H1 (cell line): ENCODE measurements at regions not wholly inside any gene's neighbourhood (a gene's known extent, or its start where the extent isn't known, plus 50 kb on each side); places are given as distances from the start of the nearest gene placed in this dataset.

Experiments
- CTCF ChIA-PET: fragments of 300-600 bp; sonication (Branson Sonifier 250); formaldehyde crosslinking; loops from one replicate; lab custom pipeline; 2021; ENCODE audit not compliant: partially characterized antibody; lab: Charles Lee
- POLR2A ChIA-PET: fragments of 300-600 bp; sonication (Branson Sonifier 250); formaldehyde crosslinking; loops from one replicate; lab custom pipeline; 2021; ENCODE audit warnings: inconsistent platforms; ENCODE audit not compliant: partially characterized antibody; lab: Charles Lee
- DNase-seq, 2 experiments: peaks; one replicate each; pipeline versions ENCODE4 v3.0.0 to v3.0.0-alpha.2; 2010 to 2022; ENCODE audit warnings: low spot score in 2 of 2, low read depth in 1 of 2, mixed read lengths in 1 of 2
- FAIRE-seq: peaks from 2 replicates; lab custom pipeline; 2011; peaks lifted over from hg19 to GRCh38; lab: Jason Lieb, UNC
- H2AFZ ChIP-seq: 2 replicates; pipeline ENCODE4 v1.8.1; 2012; ENCODE audit warnings: low read length, inconsistent platforms
- H2AK5ac ChIP-seq: 2 replicates; pipeline ENCODE4 v1.6.1; 2013; ENCODE audit warnings: low read depth, low read length
- H2BK120ac ChIP-seq: replicated peaks from 2 replicates; pipeline ENCODE3; 2013; ENCODE audit warnings: low read depth, low read length, inconsistent platforms
- H2BK12ac ChIP-seq: 2 replicates; pipeline ENCODE4 v1.6.1; 2013; ENCODE audit warnings: low read depth, low read length
- H2BK15ac ChIP-seq: 2 replicates; pipeline ENCODE4 v1.6.1; 2013; ENCODE audit warnings: low read length
- H2BK20ac ChIP-seq: 2 replicates; pipeline ENCODE4 v1.6.1; 2013; ENCODE audit warnings: low read length
- H2BK5ac ChIP-seq: 2 replicates; pipeline ENCODE4 v1.6.1; 2013; ENCODE audit warnings: low read depth, low read length
- H3K14ac ChIP-seq: 2 replicates; pipeline ENCODE4 v1.6.1; 2013; ENCODE audit warnings: inconsistent platforms; ENCODE audit not compliant: insufficient read length
- H3K18ac ChIP-seq: 2 replicates; pipeline ENCODE4 v1.6.1; 2013; ENCODE audit warnings: low read length; ENCODE audit errors: extremely low read depth
- H3K23ac ChIP-seq: 2 replicates; pipeline ENCODE4 v1.6.1; 2013; ENCODE audit warnings: inconsistent platforms; ENCODE audit not compliant: insufficient read length
- H3K23me2 ChIP-seq: 2 replicates; pipeline ENCODE4 v1.6.1; 2013; ENCODE audit warnings: low read depth, low read length
- H3K27ac ChIP-seq: 2 replicates; pipeline ENCODE4 v1.6.1; 2011; ENCODE audit warnings: low read depth, low read length, inconsistent platforms
- H3K27me3 ChIP-seq, 4 experiments: replicated peaks in 1 of 4; 1 replicate in 1 of 4; 2 replicates in 3 of 4; pipeline versions ENCODE4 v1.6.1 to v1.8.1; 2011 to 2013; ENCODE audit warnings: low read length in 3 of 4, mild to moderate bottlenecking in 3 of 4, inconsistent platforms in 2 of 4, mixed read lengths in 2 of 4, moderate library complexity in 1 of 4; ENCODE audit not compliant: control insufficient read depth in 3 of 4, insufficient read depth in 3 of 4; ENCODE audit errors: extremely low read depth in 1 of 4
- H3K36me3 ChIP-seq, 4 experiments: 2 replicates each; pipeline versions ENCODE4 v1.6.1 to v1.8.1; 2011 to 2013; ENCODE audit warnings: mild to moderate bottlenecking in 4 of 4, low read length in 3 of 4, moderate library complexity in 2 of 4, control low read depth in 1 of 4, inconsistent platforms in 1 of 4; ENCODE audit not compliant: insufficient read depth in 4 of 4, control insufficient read depth in 2 of 4
- H3K4ac ChIP-seq: replicated peaks from 2 replicates; pipeline ENCODE3; 2013; ENCODE audit warnings: low read length, low read depth, mixed read lengths, inconsistent platforms; ENCODE audit not compliant: insufficient read length
- H3K4me1 ChIP-seq, 4 experiments: replicated peaks in 1 of 4; 1 replicate in 1 of 4; 2 replicates in 3 of 4; pipeline versions ENCODE4 v1.6.1 to v1.8.1; 2011 to 2013; ENCODE audit warnings: low read length in 3 of 4, inconsistent platforms in 2 of 4, mixed read lengths in 1 of 4; ENCODE audit not compliant: insufficient read depth in 4 of 4, control insufficient read depth in 3 of 4
- H3K4me2 ChIP-seq, 2 experiments: 2 replicates each; pipeline versions ENCODE4 v1.6.1 to v1.8.1; 2011 to 2013; ENCODE audit warnings: low read depth in 2 of 2, low read length in 2 of 2, control low read depth in 1 of 2, inconsistent platforms in 1 of 2, mild to moderate bottlenecking in 1 of 2; ENCODE audit not compliant: insufficient read depth in 1 of 2
- H3K4me3 ChIP-seq, 4 experiments: fragments of 200-600, 300-600 bp in 1 of 4; sonication (generic), shearing (Covaris generic), sonication (Bioruptor Twin) in 1 of 4; 2 replicates each; pipeline versions ENCODE4 v1.5.1 to v1.8.1; 2011 to 2016; ENCODE audit warnings: low read length in 4 of 4, low read depth in 3 of 4, control low read depth in 2 of 4, inconsistent platforms in 2 of 4, mild to moderate bottlenecking in 2 of 4, mixed read lengths in 1 of 4, moderate library complexity in 1 of 4; ENCODE audit not compliant: insufficient read depth in 2 of 4; ENCODE audit errors: extremely low read depth in 1 of 4
- H3K56ac ChIP-seq: replicated peaks from 2 replicates; pipeline ENCODE3; 2013; ENCODE audit warnings: low read depth, mild to moderate bottlenecking, mixed read lengths, low read length, inconsistent platforms; ENCODE audit not compliant: insufficient read length
- H3K79me1 ChIP-seq: 2 replicates; pipeline ENCODE4 v1.6.1; 2013; ENCODE audit warnings: low read depth, low read length, control low read depth
- H3K79me2 ChIP-seq, 2 experiments: 2 replicates each; pipeline versions ENCODE4 v1.6.1 to v1.8.1; 2012 to 2013; ENCODE audit warnings: low read length in 2 of 2, mild to moderate bottlenecking in 2 of 2, inconsistent platforms in 1 of 2; ENCODE audit not compliant: insufficient read depth in 2 of 2, control insufficient read depth in 1 of 2
- H3K9ac ChIP-seq, 4 experiments: replicated peaks in 1 of 4; 1 replicate in 1 of 4; 2 replicates in 3 of 4; pipeline versions ENCODE4 v1.6.1 to v1.8.1; 2011 to 2013; ENCODE audit warnings: low read depth in 3 of 4, low read length in 3 of 4, control low read depth in 2 of 4, mild to moderate bottlenecking in 2 of 4, moderate library complexity in 2 of 4, inconsistent platforms in 1 of 4; ENCODE audit errors: extremely low read depth in 1 of 4
- H3K9me3 ChIP-seq, 2 experiments: 2 replicates each; pipeline versions ENCODE4 v1.6.1 to v1.8.1; 2012 to 2013; ENCODE audit warnings: mild to moderate bottlenecking in 2 of 2, moderate library complexity in 2 of 2, control low read depth in 1 of 2, inconsistent platforms in 1 of 2, low read depth in 1 of 2, low read length in 1 of 2, mixed read lengths in 1 of 2; ENCODE audit not compliant: insufficient read depth in 2 of 2
- H4K20me1 ChIP-seq, 2 experiments: replicated peaks in 1 of 2; 2 replicates each; pipeline versions ENCODE3 to v1.8.1; 2011 to 2013; ENCODE audit warnings: inconsistent platforms in 2 of 2, low read length in 2 of 2, mild to moderate bottlenecking in 1 of 2; ENCODE audit not compliant: insufficient read depth in 2 of 2, control insufficient read depth in 1 of 2
- H4K5ac ChIP-seq: 2 replicates; pipeline ENCODE4 v1.6.1; 2013; ENCODE audit warnings: low read length, low read depth, mixed read lengths, inconsistent platforms; ENCODE audit not compliant: insufficient read length
- H4K8ac ChIP-seq: 2 replicates; pipeline ENCODE4 v1.8.0; 2013; ENCODE audit warnings: mild to moderate bottlenecking, moderate library complexity, low read length, inconsistent platforms; ENCODE audit not compliant: insufficient read depth; ENCODE audit errors: extremely low read depth
- H4K91ac ChIP-seq: replicated peaks from 2 replicates; pipeline ENCODE3; 2013; ENCODE audit warnings: low read length, mixed read lengths, inconsistent platforms; ENCODE audit not compliant: insufficient read length
- RBBP5 ChIP-seq: IDR thresholded peaks from 2 replicates; pipeline ENCODE4 v1.7.1; 2012; ENCODE audit warnings: low read depth, mild to moderate bottlenecking, inconsistent platforms, low read length, moderate library complexity, borderline replicate concordance
- WGBS, 2 experiments: shearing (Covaris generic) in 1 of 2; methylation state at CpG; one replicate each; pipeline versions ENCODE4 v1.1.6 to v1.1.7; 2013 to 2015; ENCODE audit warnings: low lambda C conversion rate in 2 of 2, mixed read lengths in 2 of 2, inconsistent platforms in 1 of 2, low coverage in 1 of 2, missing lambda C conversion rate in 1 of 2; ENCODE audit not compliant: insufficient replicate concordance in 2 of 2, insufficient coverage in 1 of 2, insufficient read length in 1 of 2; ENCODE audit errors: extremely low coverage in 1 of 2, missing lambda C conversion rate in 1 of 2; 5-methylcytosine and 5-hydroxymethylcytosine counted together

DNA sequence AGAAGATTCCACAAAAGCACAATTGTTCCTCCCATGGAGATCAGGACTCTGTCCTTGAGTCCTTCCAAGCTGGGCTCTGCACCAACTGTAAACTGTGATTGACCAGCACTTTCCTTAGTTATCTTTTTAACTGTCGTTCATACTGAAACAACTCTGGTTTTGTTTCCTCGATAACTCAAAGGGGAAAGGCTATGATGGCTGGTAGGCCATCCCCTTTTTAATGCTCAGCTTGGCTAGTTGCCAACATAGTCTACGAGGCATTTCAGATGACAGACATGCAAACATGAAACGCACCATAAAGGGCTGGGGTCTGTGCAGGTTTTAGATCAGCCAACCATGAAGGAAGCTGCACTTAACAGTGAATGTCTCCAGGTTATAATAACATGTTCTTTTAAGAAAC is 497.1 kb upstream of the ARID1B start:
- Histone ChIP-seq H3K4ac (no peak overlapping the region), H2AFZ (no peak overlapping the region), H2AK5ac (no peak overlapping the region), H3K79me1 (no peaks in the 10 kb centered on the region), H2BK20ac (no peak overlapping the region), H3K56ac (no peak overlapping the region), H3K23ac (no peak overlapping the region), H3K36me3 (no peaks in the 10 kb centered on the region), H3K9ac (no peak overlapping the region), H4K5ac (no peak overlapping the region), H3K4me3 (no peak overlapping the region), H3K4me2 (no peak overlapping the region), H3K79me2 (no peaks in the 10 kb centered on the region), H3K27ac (no peak overlapping the region), H3K9me3 (0 out of 4 replicates have a peak, but pooled peaks cover 0 to 4% of the 10 kb centered on the region in 2 experiments), H4K8ac (no peak overlapping the region), H2BK120ac (no peak overlapping the region), H2BK5ac (no peak overlapping the region), H4K20me1 (no peaks in the 10 kb centered on the region), H2BK12ac (no peak overlapping the region), H3K23me2 (no peaks in the 10 kb centered on the region), H2BK15ac (no peak overlapping the region), H3K18ac (no peak overlapping the region), H3K27me3 (no peaks in the 10 kb centered on the region), H3K14ac (no peak overlapping the region), H3K4me1 (no peaks in the 10 kb centered on the region), H4K91ac (no peak overlapping the region)
- WGBS, 2 experiments, result 94% methylated on average over 4 of the region's 4 CpGs; no CpG with 5 or more reads in 1 of the 2 experiments
- no peak for DNase-seq
- no peak for FAIRE-seq
- POLR2A ChIA-PET, result no interaction called here
- no peak for TF ChIP-seq RBBP5
- CTCF ChIA-PET, result no interaction called here
